GM23248 (cell line): ENCODE measurements at regions not wholly inside any gene's neighbourhood (a gene's known extent, or its start where the extent isn't known, plus 50 kb on each side); places are given as distances from the start of the nearest gene placed in this dataset.
A peak's percentile ranks its signal among the peaks of the same experiment; 100 is the strongest.

Experiments
- DNase-seq: peaks from one replicate; pipeline ENCODE4 v3.0.0-alpha.2; 2015
- H2AFZ ChIP-seq: fragments of 200-600 bp; sonication (generic); 2 replicates; pipeline ENCODE4 v1.6.1; 2016; ENCODE audit warnings: antibody characterized with exemption
- H3F3A ChIP-seq: fragments of 200-600 bp; sonication (generic); 2 replicates; pipeline ENCODE4 v1.6.1; 2016; ENCODE audit warnings: mild to moderate bottlenecking, antibody characterized with exemption, mixed run types; ENCODE audit not compliant: insufficient read depth
- H3K27ac ChIP-seq: fragments of 200-600 bp; sonication (generic); 2 replicates; pipeline ENCODE4 v1.5.1; 2016; ENCODE audit warnings: mild to moderate bottlenecking
- H3K27me3 ChIP-seq: fragments of 200-600 bp; sonication (generic); replicated peaks from 2 replicates; pipeline ENCODE4 v1.6.1; 2016; ENCODE audit warnings: mild to moderate bottlenecking; ENCODE audit not compliant: insufficient read depth
- H3K36me3 ChIP-seq: fragments of 200-600 bp; sonication (generic); 2 replicates; pipeline ENCODE4 v1.6.1; 2016; ENCODE audit warnings: low read depth, mild to moderate bottlenecking
- H3K4me1 ChIP-seq: fragments of 200-600 bp; sonication (generic); 2 replicates; pipeline ENCODE4 v1.6.1; 2016; ENCODE audit warnings: mild to moderate bottlenecking; ENCODE audit not compliant: insufficient read depth
- H3K4me2 ChIP-seq: fragments of 200-600 bp; sonication (generic); one replicate; pipeline ENCODE4 v1.6.1; 2016; ENCODE audit warnings: mild to moderate bottlenecking; ENCODE audit not compliant: unreplicated experiment
- H3K4me3 ChIP-seq: fragments of 200-600 bp; sonication (generic); 2 replicates; pipeline ENCODE4 v1.5.1; 2016; ENCODE audit warnings: mild to moderate bottlenecking
- H3K79me2 ChIP-seq: fragments of 200-600 bp; sonication (generic); 2 replicates; pipeline ENCODE4 v1.6.1; 2016; ENCODE audit warnings: mild to moderate bottlenecking; ENCODE audit not compliant: insufficient read depth
- H3K9ac ChIP-seq: fragments of 200-600 bp; sonication (generic); 2 replicates; pipeline ENCODE4 v1.6.1; 2016; ENCODE audit warnings: mild to moderate bottlenecking
- H3K9me2 ChIP-seq: fragments of 200-600 bp; sonication (generic); 2 replicates; pipeline ENCODE4 v1.6.1; 2016; ENCODE audit warnings: mixed run types, mild to moderate bottlenecking, moderate library complexity; ENCODE audit not compliant: insufficient read depth
- H3K9me3 ChIP-seq: fragments of 200-600 bp; sonication (generic); one replicate; pipeline ENCODE4 v1.6.1; 2017; ENCODE audit warnings: low read depth
- H4K20me1 ChIP-seq: fragments of 200-600 bp; sonication (generic); 2 replicates; pipeline ENCODE4 v1.6.0; 2016; ENCODE audit not compliant: insufficient read depth
- EZH2 ChIP-seq: fragments of 200-600 bp; sonication (generic); IDR thresholded peaks from 2 replicates; pipeline ENCODE4 v1.6.1; 2018; ENCODE audit warnings: antibody characterized with exemption, mild to moderate bottlenecking; ENCODE audit not compliant: insufficient read depth, poor library complexity, severe bottlenecking
- EZH2phosphoT487 ChIP-seq: fragments of 200-600 bp; sonication (generic); IDR thresholded peaks from 2 replicates; pipeline ENCODE4 v1.6.1; 2018; ENCODE audit warnings: antibody characterized with exemption, moderate library complexity, mild to moderate bottlenecking, low read depth; ENCODE audit not compliant: insufficient read depth
- WGBS, 2 experiments: methylation state at CpG; one replicate each; pipeline ENCODE4 v1.1.6; 2015 to 2017; ENCODE audit warnings: low lambda C conversion rate in 2 of 2, low coverage in 1 of 2; ENCODE audit errors: missing lambda C conversion rate in 2 of 2; 5-methylcytosine and 5-hydroxymethylcytosine counted together
- in situ Hi-C: fragments of 300-500 bp; cut with MboI; formaldehyde crosslinking; loops from 2 replicates; pipeline ENCODE4 v1.15.0; 2020

- Histone ChIP-seq H3K4me1 (peaks cover 9% of the 10 kb centered on the region; the same call in 1 of the 2 replicates), H2AFZ (peak overlapping the region; percentile 66), H3K9me2 (peaks cover 3% of the 10 kb centered on the region; the same call in 1 of the 2 replicates), H3F3A (no peaks in the 10 kb centered on the region), H4K20me1 (no peaks in the 10 kb centered on the region), H3K27ac (no peak overlapping the region), H3K9me3 (no peaks in the 10 kb centered on the region), H3K36me3 (no peaks in the 10 kb centered on the region), H3K27me3 (no peaks in the 10 kb centered on the region), H3K9ac (no peak overlapping the region), H3K4me2 (peak overlapping the region; percentile 41), H3K4me3 (0 out of 2 replicates have a peak overlapping the region, but pooled peaks have one; percentile 12), H3K79me2 (no peaks in the 10 kb centered on the region)
- TF ChIP-seq EZH2phosphoT487 (no peak), EZH2 (no peak)
- no peak for DNase-seq
- WGBS, 2 experiments, result 29 to 45% methylated on average over 2 of the region's 2 CpGs
- in situ Hi-C loops, result no loop called here
Measured at GRCh38 chr12:59004456-59004855, 84.2 kb upstream of the LRIG3 start.

- H3K9me3 ChIP-seq, result no peaks in the 10 kb centered on the region
- H3K36me3 ChIP-seq, result no peaks in the 10 kb centered on the region
- H3F3A ChIP-seq, result no peaks in the 10 kb centered on the region
- 88 to 91% methylated on average over 3 of the region's 3 CpGs for WGBS, 2 experiments
- TF ChIP-seq EZH2 (no peak), EZH2phosphoT487 (no peak)
- H2AFZ ChIP-seq, result no peak overlapping the region
- no peak for DNase-seq
- no peaks in the 10 kb centered on the region for H3K27me3 ChIP-seq
- H3K4me1 ChIP-seq, result no peaks in the 10 kb centered on the region
- H3K4me2 ChIP-seq, result no peak overlapping the region
- no peaks in the 10 kb centered on the region for H3K79me2 ChIP-seq
- no peak overlapping the region for H3K9ac ChIP-seq
- no peak overlapping the region for H3K27ac ChIP-seq
- peaks cover under 1% of the 10 kb centered on the region; the same call in 1 of the 2 replicates for H3K9me2 ChIP-seq
- no peaks in the 10 kb centered on the region for H4K20me1 ChIP-seq
- H3K4me3 ChIP-seq, result no peak overlapping the region
- in situ Hi-C loops, result no loop called here
Measured at GRCh38 chr12:58995666-58996363, 75.5 kb upstream of the LRIG3 start.

GRCh38 chr12:58988643-58989344 lies 68.5 kb upstream of the LRIG3 start:
- Histone ChIP-seq H3K9me3 (no peaks in the 10 kb centered on the region), H3K4me2 (no peak overlapping the region), H4K20me1 (no peaks in the 10 kb centered on the region), H3K9ac (no peak overlapping the region), H3K4me1 (no peaks in the 10 kb centered on the region), H3K4me3 (no peak overlapping the region), H3K36me3 (no peaks in the 10 kb centered on the region), H3K27ac (no peak overlapping the region), H3K9me2 (no peaks in the 10 kb centered on the region), H3F3A (no peaks in the 10 kb centered on the region), H3K79me2 (no peaks in the 10 kb centered on the region), H3K27me3 (no peaks in the 10 kb centered on the region), H2AFZ (no peak overlapping the region)
- DNase-seq, result no peak
- TF ChIP-seq EZH2phosphoT487, result no peak
- no peak for TF ChIP-seq EZH2
- in situ Hi-C loops, result no loop called here
- 50 to 58% methylated on average over 1 of the region's 1 CpG for WGBS, 2 experiments

- no peaks in the 10 kb centered on the region for H3F3A ChIP-seq
- no peak for TF ChIP-seq EZH2
- TF ChIP-seq EZH2phosphoT487, result no peak
- in situ Hi-C loops, result no loop called here
- no peaks in the 10 kb centered on the region for H4K20me1 ChIP-seq
- DNase-seq, result no peak
- H3K4me3 ChIP-seq, result no peak overlapping the region
- no peaks in the 10 kb centered on the region for H3K9me2 ChIP-seq
- no peaks in the 10 kb centered on the region for H3K9me3 ChIP-seq
- no peaks in the 10 kb centered on the region for H3K79me2 ChIP-seq
- 91% methylated on average over 3 of the region's 3 CpGs for WGBS, 2 experiments
- H3K4me2 ChIP-seq, result no peak overlapping the region
- no peak overlapping the region for H3K9ac ChIP-seq
- no peaks in the 10 kb centered on the region for H3K4me1 ChIP-seq
- no peak overlapping the region for H2AFZ ChIP-seq
- H3K36me3 ChIP-seq, result no peaks in the 10 kb centered on the region
- H3K27ac ChIP-seq, result no peak overlapping the region
- H3K27me3 ChIP-seq, result no peaks in the 10 kb centered on the region
Measured at GRCh38 chr12:58981961-58982360, 61.7 kb upstream of the LRIG3 start.
